ENCODE measurements at regions not wholly inside any gene's neighbourhood (a gene's known extent, or its start where the extent isn't known, plus 50 kb on each side); places are given as distances from the start of the nearest gene placed in this dataset.
"Not testable (repeated sequence)": the region's sequence is repeated elsewhere in the genome, so short reads cannot be mapped to it uniquely, and the experiment has no call there.

DNA sequence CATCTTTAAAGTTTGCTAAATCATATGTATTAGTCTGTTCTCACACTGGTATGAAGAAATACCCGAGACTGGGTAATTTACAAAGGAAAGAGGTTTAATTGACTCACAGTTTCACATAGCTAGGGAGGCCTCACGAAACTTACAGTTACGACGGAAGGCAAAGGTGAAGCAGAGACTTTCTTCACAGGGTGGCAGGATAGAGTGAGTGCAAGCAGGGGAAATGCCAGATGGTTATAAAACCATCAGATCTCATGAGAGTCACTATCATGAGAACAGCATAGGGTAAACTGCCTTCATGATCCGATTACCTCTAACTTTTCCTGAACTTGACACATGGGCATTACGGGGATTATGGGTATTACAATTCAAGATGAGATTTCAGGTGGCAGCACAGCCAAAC is 1075.2 kb upstream of the NRXN1 start:
- in situ Hi-C loops (cut with HindIII; ENCODE audit: low sequenced_read_pairs), result no loop called here

DNA sequence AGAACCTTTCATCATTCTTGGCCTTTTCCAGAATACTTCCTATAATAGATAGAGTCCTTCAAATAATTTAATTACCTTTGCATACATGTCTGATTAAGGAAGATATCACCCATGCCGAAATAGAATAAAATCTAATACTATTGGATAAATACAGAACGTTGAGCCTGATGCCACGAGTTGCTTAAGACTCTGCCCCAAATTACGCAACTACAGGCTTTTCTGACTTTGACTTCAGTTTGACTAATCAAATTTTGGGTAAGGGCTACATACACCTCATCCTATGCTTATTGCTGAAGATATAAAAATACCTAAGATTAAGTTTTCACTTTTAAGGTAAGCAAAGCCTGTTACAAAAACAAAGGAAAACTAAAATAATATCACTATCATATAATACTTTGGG is 1065.1 kb upstream of the NRXN1 start:
- in situ Hi-C loops (cut with HindIII; ENCODE audit: low sequenced_read_pairs), result no loop called here

DNA sequence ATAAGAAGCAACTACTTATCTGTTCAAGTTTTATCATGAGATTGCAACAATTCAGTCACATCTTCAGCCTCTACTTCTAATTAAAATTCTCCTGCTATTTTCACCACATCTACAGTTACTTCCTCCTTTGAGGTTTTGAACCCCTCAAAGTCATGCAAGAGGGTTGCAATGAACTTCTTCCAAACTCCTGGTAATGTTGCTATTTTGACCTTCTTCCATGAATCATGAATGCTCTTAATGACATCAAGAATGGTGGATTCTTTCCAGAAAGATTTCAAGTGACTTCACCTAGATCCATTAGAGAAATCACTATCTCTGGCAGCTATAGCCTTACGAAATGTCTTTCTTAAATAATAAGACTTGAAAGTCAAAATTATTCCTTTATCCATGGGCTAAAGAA is 1052.8 kb upstream of the NRXN1 start:
- in situ Hi-C loops (cut with HindIII; ENCODE audit: low sequenced_read_pairs), result no loop called here

DNA sequence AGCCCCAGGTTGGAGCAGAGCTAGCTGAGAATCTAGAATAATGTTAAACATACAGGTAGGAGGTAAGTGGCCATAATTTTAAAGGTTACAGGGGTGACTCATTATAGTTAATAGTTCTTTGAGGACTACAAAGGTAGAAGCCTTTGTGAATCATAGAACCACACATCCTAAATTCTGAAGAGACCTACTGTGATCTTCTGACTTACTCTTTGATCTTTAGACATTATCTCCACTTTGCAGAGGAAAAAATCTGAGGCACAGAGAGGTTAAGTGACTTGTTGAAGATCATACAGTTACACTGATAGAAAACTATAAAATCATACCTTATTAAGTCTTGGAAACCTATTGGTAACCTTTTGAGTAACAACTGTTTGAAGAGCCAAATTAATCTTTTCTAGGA is 1051.3 kb upstream of the NRXN1 start:
- in situ Hi-C loops (cut with HindIII; ENCODE audit: low sequenced_read_pairs), result no loop called here

DNA sequence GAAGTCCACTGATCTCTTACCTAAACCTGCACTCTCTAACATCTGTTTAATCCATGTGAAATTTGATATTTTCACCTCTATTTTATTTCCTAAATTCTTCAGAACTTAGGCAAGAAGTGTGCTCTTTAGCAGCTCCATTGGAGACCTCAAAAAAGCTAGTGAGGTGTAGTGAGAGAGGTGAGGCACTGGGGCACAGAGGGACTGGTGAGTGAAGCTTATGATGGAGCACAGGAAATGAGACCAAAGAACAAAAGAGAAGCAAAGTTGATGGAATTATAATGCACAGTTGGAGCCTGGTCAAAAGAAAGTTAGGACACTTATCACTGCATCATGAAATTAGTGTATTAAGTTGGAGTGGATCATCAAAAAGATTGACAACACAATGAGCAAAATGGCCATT is 1050.7 kb upstream of the NRXN1 start:
- in situ Hi-C loops (cut with HindIII; ENCODE audit: low sequenced_read_pairs), result no loop called here

DNA sequence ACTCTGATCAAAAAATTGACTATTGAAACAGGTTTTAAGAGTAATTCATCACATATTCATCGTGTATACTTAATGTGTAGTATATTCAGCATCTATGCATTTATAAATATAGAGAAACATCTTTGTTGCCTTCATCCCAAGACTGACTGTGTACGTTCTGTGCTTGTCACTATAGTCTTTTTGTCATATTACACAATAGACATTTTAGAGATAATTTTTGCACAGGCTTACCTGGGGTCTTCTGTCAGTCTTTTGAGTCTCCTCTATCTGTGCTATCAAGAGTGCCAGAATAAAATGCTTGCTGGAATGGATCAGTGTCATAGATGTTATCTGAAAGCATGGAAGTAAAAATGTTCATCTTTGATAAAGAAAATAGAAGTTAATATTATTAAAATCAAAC is 1047.7 kb upstream of the NRXN1 start:
- in situ Hi-C loops (cut with HindIII; ENCODE audit: low sequenced_read_pairs), result no loop called here

DNA sequence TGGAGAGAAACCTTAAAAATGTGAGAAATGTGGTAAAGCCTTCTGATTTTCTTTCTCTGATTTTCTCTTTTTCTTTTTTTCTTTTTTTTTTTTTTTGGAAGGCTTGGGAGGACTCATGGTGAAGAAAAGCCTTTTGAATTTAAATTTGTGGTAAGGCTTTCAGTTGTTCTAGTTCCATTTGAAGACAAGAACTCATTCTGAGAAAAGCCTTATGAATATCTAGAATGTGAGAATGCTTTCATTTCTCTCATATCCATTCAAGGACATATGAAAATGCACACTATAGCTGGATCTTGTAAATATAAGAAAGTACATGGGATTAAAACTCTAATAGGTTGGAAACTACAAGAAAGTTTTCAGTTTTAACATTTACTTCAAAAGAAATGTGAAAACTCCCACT is 1045.2 kb upstream of the NRXN1 start:
- in situ Hi-C loops (cut with HindIII; ENCODE audit: low sequenced_read_pairs), result no loop called here

DNA sequence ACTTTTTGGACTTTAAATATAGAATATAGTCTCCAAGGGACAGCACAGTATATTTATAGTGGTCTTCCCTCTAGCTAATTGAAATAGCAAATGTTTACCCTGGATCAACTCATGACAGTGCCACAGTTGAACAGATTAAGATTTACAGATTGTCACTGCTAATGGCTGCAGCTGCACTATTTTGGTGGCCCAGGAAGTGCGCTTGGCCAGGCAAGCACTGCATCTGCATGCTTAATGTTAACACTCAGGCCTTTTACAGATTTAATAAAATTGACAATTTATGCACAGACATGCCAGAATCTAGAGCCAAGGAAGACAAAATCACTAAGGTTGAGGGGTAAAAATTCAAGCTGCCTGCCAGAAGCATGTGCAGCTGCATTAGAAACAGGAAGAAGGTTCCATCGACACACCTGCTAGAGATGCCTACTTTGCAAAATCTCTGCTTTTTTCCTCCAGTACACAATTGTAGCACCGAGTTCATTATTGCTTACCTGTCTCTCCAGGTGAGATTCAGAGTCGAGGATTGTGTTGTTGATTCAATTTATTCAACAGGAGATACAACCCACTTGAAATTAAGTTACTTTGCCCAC is 1042.3 kb upstream of the NRXN1 start:
- in situ Hi-C loops (cut with HindIII; ENCODE audit: low sequenced_read_pairs), result no loop called here

DNA sequence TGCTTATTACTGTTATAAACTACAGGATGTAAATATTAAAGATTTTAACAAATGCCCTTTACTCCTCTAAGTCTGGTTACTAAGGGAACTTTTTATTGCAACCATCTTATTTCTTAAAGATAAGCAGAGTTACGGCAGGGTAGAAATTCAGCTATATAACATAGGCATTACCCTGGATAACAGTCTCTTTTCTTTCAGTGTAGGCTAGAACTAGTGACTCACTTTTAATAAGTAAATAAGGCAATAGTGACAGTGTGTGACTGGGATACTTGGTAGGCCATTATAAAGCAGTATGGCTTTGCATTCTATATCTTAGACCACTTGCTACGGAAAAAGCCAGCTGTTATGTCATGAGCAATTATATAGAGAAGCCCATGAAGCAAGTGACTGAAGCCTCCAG is 1041.0 kb upstream of the NRXN1 start:
- in situ Hi-C loops (cut with HindIII; ENCODE audit: low sequenced_read_pairs), result no loop called here

DNA sequence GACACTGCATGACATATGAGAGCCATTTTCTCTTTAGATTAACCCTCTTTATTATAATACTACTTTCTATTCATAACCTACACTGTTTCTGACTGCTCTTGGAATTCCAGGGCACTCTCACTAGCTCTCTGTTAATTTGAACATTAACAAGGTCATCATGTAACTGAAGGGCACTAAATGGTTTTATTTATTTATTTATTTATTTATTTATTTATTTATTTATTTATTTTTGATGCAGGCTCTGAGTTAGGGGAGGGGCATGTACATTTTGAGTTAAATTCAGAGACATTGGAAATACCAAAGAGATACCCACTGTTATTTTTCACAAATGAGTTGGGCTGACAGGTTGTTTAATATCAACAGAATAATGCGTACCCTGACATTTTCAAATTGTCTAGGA is 1038.7 kb upstream of the NRXN1 start:
- in situ Hi-C loops (cut with HindIII; ENCODE audit: low sequenced_read_pairs), result no loop called here

DNA sequence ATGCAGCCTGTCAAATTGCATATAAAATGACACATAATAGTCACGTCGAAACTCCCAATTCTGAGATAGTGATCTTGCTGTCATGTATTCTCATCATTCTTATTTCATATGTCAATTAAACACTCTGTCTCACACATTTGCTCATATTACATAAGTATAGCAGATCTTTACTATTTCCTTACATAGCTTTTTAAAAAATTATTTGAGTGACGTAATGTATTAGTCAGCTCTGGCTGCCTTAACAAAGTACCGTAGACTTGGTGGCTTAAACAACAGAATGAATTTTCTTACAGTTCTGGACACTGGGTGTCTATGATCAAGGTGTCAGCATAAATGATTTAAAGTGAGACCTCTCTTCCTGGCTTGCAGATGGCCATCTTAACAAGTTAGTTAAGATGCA is 1032.3 kb upstream of the NRXN1 start:
- in situ Hi-C loops (cut with HindIII; ENCODE audit: low sequenced_read_pairs), result no loop called here

DNA sequence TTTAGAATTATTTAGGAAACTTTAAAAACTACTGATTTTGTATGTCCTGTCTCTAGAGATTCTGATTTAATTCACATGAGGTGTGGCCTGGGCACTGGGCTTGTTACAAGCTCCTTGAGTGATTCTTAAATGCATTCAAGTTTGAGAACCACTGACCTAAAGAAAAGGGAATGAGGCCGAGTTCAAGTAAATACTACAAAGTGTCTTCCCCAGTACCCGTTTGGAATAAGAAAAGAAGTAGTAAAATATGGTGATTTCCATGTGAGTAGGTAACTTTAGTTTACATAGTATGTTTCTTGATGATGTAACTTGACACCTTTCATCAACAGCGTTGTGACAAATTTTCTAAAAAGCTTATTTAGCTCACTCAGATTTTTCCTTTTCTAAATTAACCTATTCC is 1022.9 kb upstream of the NRXN1 start:
- in situ Hi-C loops (cut with HindIII; ENCODE audit: low sequenced_read_pairs), result no loop called here

DNA sequence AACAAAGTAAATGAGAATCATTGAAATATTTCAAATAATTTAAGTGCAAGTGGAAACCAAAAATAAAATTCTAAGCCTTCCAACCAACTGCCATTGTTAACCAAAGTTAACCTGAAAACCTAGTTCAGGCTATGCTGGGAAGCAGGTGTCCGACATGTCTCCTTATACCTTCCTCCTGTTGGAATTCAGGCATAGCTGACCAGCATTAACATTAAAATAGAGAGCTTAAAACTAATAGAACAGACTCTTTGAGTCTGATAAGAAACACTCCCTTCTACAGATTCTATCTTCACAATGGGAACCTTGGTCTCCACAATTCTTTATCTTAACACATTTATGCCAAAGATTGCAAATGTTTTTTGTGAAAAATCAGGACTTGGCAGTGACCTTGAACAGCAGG is 1004.9 kb upstream of the NRXN1 start:
- in situ Hi-C loops (cut with HindIII; ENCODE audit: low sequenced_read_pairs), result no loop called here

DNA sequence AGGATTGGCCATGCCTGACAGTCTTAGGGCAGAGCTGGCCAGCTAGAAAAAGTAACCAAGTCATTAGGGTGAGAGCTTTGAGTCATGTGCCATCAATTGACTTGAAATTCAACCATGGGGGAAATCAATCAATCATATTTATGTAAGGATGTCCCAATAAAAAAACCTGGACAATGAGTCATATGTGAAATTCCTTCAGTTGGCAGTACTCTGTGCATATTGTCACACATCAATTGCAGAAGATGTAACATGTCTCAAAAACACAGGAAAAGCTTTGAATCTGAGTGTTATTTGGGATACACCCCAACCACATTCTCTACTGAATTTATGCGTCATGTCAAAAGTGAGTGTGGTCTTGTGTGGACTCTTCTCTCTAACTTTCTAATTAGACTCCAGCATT is 1004.1 kb upstream of the NRXN1 start:
- in situ Hi-C loops (cut with HindIII; ENCODE audit: low sequenced_read_pairs), result no loop called here

DNA sequence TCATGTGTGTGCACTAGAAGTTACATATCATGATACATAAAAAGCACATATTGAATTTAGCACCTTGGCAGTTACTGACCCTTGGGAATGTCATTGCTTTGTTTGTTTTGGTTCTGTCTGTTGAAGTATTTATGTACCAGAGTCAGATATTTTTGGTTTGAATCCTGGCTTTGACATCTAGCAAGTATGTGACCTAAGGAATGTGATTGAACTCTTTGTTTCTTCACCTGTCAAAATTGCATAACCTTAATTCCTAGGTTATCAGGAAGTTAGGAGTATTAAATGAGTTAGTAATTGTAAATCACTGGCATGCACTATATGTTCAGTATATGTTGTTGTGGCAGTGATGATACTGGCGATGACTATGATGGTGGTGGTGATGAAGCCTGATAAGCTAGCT is 1003.5 kb upstream of the NRXN1 start:
- in situ Hi-C loops (cut with HindIII; ENCODE audit: low sequenced_read_pairs), result no loop called here

DNA sequence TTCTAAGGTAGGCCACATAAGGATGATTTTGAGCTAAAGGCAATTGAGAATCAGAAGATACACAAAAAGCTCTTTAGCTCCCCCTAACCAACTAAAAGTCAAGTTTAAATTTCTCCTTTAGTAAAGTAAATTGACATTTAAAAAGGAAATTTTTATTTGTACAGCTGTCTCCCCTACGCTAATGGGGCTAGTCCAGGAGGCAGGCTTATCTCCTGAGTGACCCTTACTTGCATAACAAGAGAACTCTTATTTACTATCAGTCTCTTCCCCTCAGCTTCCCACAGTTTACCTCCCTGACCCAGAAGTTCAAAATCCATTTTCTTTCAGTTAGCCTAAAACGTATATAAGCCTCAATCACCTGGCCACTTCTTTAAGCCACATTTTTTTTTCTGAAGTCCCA is 1002.8 kb upstream of the NRXN1 start:
- in situ Hi-C loops (cut with HindIII; ENCODE audit: low sequenced_read_pairs), result no loop called here

DNA sequence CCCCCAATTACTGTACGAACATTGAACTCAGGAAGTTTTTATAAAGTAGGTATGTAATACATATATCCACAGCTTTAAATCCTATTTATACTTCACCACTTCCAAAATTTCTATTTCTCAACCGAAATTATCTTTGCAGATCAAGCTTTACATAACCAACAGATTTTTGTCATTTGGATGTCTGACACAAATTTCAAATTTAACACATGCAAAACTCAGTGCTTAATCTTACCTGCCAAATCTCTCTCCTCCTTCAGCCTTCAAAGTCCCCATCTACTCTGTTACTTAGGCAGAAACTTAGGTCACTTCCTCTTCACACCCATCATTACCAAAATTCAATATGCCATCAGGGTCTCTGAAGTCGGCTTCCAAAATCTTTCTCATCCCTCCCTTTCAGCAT is 990.1 kb upstream of the NRXN1 start:
- in situ Hi-C loops (cut with HindIII; ENCODE audit: low sequenced_read_pairs), result no loop called here

DNA sequence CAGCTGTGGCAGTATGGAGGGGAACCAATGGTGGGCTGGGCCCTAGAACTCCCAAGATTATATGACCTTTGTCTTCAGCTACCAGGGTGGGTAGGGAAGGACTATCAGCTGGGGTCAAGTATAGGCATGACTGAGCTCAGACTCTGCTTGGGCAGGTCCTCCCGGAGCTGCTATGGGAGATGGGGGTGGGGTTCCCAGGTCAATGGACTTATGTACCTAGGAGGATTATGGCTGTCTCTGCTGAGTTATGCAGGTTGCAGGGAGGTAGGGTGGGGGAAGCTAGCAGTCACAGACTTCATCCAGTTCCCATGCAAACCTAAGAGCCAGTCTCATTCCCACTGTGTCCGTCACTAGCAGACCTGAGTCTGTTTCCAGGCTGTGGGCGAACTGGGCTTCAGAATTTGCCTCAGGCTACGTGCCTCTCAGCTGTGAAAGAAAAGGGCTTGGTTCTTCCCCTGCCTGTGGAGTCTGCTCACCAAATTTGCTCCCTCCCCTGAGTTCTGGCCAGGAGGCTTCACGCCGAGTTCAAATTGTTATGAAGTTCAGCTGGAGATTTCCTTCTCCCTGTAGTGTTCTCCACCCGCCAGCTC is 985.8 kb upstream of the NRXN1 start:
- in situ Hi-C loops (cut with HindIII; ENCODE audit: low sequenced_read_pairs), result no loop called here

DNA sequence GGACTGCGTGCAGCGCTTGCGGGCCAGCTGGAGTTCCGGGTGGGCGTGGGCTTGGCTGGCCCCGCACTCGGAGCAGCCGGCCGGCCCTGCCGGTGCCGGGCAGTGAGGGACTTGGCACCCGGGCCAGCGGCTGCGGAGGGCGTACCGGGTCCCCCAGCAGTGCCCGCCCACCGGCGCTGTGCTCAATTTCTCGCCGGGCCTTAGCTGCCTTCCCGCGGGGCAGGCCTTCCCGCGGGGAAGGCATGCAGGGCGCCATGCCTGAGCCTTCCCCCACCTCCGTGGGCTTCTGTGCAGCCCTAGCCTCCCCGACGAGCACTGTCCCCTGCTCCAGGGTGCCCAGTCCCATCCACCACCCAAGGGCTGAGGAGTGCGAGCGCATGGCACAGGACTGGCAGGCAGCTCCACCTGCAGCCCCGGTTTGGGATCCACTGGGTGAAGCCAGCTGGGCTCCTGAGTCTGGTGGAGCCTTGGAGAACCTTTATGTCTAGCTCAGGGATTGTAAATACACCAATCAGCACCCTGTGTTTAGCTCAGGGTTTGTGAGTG is 975.0 kb upstream of the NRXN1 start:
- in situ Hi-C loops (cut with HindIII; ENCODE audit: low sequenced_read_pairs), result not testable (repeated sequence)

DNA sequence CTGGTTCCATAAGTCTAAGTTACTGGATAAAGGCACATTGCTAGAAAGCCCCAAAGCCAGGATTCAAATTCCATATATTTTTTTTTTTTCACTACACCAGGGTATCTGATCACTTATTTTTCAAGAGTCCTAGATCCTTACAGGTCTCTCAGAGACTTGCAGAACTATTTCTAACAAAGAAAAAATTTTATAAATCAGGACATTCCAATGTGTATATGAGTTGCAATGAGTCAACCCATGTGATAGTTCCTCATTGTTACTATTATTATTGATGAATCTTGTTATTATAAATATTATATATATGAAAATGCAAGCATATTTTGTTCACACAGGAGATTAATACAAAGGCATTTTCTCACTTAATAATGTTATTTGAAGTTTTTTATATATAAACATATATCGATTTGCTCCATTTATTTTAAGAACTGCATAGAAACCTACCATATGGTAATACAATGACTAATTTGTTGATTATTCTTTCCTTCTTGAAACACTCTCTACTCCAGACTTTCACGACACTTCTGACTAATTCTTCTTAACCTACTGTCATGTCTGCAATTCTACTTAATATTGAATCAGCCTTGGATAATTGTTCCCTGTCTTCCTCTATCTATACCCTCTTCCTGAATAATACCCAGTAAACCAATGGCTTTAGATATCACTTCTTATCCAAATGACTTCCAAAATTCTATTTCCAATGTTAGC is 968.4 kb upstream of the NRXN1 start:
- in situ Hi-C loops (cut with HindIII; ENCODE audit: low sequenced_read_pairs), result no loop called here

DNA sequence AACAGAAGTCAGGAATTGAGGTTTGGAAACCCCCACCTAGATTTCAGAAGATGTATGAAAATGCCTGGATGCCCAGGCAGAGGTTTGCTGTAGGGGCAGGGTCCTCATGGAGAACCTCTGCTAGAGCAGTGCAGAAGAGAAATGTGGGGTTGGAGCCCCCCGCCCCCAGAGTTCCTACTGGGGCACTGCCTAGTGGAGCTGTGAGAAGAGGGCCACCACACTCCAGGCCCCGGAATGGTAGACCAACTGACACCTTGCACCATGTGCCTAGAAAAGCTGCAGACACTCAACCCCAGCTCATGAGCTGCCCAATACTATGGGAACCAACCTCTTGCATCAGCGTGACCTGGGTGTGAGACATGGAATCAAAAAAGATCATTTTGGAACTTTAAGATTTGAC is 967.0 kb upstream of the NRXN1 start:
- in situ Hi-C loops (cut with HindIII; ENCODE audit: low sequenced_read_pairs), result no loop called here

DNA sequence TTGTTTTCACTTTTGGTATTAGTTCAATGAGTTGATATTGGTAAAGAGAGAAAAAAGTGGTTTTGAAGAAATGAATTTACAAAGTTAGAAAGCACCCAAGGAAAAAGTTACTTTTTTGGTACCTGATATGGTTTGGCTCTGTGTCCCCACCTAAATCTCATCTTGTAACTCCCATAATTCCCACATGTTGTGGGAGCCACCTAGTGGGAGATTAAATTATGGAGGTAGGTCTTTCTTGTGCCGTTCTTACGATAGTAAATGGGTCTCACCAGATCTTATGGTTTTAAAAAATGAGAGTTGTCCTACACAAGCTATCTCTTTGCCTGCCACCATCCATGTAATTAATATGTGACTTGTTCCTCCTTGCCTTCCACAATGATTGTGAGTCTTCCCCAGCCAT is 965.6 kb upstream of the NRXN1 start:
- in situ Hi-C loops (cut with HindIII; ENCODE audit: low sequenced_read_pairs), result no loop called here
